ENCODE measurements at regions not wholly inside any gene's neighbourhood (a gene's known extent, or its start where the extent isn't known, plus 50 kb on each side); places are given as distances from the start of the nearest gene placed in this dataset.

GRCh38 chr3:106010829-106011228 is 142.0 kb upstream of the CBLB start:
- no peak for TF ChIP-seq CTCF (IDR thresholded peaks at IDR 0.05)
- no peak for TF ChIP-seq POLR2A (IDR thresholded peaks at IDR 0.05)
